Stimulated activated CD8-positive, alpha-beta memory T cell treated with anti-CD3 and anti-CD28 coated beads, Interleukin-12 subunit alpha, Interleukin-12 subunit beta, amount 100 ng/mL, for 24 hours (primary cell): ENCODE measurements at regions not wholly inside any gene's neighbourhood (a gene's known extent, or its start where the extent isn't known, plus 50 kb on each side); places are given as distances from the start of the nearest gene placed in this dataset.

Source experiments
- DNase-seq: peaks from one replicate; pipeline ENCODE4 v3.0.0-alpha.2; 2020; ENCODE audit errors: extremely low read depth

DNA sequence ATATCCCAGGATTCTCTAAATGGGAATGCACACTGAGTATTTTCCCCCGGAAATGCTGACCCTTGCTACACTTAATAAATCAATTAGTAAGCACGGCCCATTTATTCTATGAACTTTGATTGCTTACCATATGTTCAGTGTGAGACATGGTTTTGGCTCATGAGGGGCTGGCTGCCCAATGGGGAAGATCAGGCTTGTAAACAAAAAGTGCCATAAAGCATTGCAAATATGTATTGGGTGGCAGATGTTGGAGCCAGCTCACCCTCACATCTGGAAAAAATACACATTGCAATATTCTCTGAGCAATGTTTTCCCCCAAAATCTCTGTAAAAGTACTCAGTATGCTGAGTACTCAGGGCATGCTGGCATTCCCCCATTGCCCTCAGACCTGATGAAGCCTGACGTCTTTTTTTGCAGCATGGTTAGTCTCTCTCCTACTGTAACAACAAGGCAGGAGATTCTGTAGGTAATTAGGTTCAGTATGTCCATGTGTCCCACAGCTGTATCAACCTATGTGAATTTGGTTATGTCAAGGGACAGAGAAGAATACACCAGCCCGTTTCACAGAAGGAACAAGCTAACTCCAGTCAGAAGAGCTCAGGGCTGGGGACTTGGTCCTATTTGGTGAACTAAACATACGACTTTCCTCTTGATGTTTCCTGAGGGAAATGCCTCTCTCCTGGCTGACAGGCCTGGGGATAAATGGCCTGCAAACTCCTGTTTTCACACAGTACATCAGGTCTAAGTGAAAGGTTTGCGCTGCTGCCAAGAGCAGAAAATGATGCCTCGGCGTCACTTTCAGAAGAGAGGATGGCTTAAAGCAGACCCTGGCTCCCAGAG lies 202.4 kb downstream of the INSIG2 start:
- no peak for DNase-seq

DNA sequence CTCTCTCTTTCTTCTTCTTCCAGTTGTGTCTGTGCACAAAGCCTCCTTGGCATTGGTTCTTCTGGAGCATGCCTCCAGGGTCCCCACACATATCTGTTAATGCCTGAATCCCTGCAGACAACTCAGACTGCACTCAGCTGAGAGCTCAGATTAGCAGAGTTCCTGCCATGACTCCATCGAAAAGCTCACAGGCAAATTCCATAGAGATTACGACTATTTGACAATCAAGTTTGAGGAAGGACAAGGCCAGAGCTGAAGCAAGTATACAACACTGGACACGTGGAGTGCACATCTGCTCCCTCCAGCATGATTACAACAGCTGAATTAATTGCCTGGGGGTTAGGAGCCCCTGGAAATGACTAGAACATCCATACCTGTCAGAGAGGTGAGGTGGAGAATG lies 190.7 kb downstream of the INSIG2 start:
- no peak for DNase-seq

DNA sequence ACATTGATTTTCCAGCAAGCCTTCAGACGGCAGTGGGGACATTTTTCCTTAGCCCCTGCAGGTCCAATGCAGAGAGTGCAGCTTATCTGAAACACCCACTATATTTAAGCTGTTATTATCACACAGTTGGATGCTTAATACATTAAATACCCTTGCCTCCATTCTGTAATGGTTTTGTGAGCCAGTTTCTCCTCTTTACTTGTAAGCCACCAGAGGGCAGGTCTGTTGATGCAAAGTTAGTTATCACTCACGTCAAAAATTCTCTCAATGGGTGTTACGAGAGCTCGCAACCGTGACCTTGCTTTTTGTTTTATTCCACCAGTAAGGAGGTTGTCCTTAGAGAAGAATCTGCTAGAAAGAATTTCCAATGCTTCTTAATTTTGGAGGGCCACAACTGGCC lies 189.8 kb downstream of the INSIG2 start:
- no peak for DNase-seq

DNA sequence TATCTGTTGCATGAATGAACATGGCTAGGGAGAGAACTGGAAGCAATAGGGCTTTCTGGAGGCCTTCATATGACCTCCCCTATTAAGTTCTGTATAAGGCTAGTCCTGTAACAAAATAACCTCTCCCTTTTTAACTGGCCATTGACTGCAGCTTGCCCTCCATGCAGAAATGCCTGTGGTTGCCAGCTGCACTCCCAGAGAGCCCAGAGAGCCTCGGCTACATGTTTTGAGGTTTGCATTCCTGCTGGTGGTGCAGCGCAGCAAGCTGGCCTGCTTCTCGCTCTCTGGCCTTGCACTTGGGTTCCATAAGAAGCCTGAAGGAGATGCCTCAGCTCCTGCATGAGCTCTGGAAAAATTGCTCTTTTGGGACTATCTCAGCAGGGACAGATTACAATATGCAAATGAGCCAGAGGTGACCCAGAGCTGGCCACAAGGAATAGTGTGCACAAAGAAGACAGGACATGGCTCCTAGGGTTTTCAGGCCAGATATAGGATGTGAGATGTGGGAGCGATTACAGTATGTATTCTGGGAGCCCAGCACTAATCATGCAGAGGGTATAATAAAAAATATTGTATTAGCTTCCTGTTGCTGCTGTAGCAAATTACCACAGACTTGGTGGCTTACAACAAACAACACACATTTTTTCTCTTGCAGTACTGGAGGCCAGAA lies 186.7 kb downstream of the INSIG2 start:
- no peak for DNase-seq

DNA sequence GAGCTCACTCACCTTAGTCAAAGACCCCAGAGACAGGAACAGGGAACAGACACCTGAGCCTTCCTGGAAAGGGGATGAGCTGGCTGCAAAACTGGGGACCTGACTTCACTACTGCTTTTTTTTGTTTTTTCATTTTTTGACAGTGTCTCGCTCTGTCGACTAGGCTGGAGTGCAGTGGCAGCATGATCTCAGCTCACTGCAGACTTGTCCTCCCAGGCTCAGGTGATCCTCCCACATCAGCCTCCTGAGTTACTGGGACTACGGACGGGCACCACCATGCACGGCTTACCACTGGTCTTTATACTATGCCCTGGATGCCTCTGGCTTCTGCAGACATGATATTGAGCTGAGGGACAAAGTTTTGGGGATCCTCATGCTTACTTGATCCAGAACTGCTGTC lies 184.1 kb downstream of the INSIG2 start:
- DNase-seq = no peak

DNA sequence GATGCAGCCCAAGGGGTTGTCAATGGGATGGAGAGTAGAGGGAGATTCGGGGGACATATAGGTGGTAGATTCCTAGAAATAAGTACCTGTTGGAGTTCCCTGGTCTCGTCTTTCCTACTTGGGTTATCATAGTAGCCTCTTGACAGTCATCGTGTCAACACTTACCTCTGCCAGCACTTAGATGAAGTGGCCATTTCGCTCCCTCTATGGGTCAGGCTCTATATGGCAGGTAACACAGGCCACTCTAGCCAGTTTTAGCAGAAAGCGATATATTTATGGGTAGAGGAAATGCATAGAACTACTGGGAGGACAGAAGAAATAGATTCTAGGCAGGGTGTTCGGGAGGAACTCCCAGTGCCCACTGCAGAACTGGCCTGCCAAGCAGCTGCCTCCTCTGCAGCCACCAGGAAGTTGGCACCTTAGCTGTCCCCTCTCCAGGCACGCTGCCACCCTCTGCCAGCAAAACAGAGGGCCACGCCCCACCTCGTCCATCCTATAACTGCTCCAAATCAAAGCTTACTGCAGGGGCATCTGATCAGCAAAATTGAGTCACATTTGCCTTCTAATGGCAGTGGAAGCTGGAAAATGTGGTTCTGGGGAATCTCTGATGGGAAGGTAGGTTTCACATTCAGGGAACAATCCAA lies 181.3 kb downstream of the INSIG2 start:
- DNase-seq = no peak

DNA sequence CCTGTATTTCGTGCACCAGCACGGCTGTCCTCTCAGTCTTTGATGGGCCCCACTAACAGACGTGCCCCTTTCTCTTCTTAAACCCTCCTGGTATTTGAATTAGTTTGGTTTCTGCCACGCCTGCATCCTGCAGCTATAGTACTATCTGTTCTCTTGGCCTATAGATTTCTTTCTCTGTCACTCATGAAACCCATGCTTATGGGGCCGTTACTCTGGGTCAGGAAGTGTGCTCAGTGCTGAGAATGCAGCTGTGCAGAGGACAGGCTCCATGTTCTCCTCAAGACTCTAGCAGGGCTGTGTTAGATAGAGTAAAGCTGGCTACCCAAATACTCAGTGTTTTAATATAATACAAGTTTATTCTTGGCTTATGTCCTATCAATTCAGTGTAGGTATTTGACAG lies 180.0 kb downstream of the INSIG2 start:
- DNase-seq = no peak

DNA sequence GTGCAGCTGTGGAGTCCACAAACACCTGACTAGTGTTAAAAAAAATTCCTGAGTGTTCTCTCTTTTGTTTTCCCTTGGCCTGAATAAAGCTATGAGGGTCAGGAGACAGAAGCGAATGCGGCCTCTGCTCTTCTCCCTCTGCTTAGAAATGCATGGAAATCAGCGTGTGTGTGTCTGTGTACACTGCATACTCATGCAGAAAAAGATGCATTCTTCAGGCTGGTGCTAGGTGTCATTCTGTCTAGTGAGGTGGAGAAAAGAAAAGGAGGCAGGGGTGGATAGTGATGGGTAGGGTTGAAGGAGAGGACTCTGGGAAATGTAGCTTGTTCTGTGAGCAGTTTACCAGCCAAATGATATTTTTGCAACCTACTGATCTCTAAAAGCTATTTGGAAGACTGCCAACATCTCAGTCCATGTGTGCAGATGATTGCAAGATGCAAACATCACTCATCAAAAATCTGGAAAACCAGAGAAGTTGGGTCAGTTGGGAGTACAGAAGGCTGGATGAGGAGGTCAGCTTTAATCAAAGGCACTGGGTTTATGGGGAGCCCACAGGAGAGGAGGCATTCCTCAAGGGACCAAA lies 177.7 kb downstream of the INSIG2 start:
- DNase-seq = no peak

DNA sequence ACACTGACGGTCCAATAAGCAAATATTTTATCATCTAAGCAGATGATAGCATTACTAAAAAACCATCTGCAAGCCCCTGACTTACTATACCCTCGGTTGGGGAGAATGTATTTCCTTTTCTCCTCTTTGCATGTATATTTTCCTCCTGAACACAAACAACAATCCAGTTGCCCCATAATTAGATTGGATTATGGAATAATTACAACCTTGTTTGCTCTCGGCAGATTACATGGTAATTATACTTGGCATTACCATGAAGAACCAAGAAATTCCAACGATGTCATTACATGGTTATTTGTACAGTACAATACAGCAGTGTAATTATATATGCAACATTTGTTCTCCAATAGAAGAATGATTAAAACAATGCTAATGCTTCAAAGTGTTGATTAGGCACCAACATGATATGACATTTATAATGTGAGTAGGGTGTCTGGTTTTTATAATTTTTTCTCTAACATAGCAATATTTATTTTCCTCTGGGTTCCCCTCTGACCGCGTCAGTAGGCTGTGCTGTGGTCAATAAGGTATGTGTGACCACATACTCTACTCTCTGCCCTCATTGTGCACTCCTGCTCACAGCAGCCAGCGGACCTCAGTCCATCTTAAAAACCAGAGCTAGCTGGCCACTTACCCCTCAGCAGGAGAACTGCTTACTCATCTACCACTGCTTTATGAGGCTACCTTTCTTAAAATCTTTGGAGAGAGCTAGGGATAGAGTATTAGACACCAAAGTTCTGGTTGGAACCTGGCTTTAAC lies 176.1 kb downstream of the INSIG2 start:
- no peak for DNase-seq

DNA sequence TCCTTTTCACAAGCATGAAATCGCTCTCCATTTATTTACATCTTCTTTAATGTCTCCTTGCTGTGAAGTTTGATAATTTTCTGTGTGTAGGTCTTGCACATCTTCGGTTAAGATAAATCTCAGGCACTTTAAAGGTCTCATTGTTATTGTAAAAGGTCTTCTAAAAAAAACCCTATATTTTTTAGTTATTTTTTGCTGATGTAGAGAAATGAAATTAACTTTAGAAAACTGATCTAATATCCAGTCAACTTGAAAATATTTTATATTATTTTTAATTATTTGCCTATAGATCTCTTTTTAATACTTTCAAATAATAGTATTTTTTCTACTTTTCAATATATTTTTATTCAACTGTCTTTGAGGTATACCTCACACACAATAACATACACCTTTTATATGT lies 169.4 kb downstream of the INSIG2 start:
- DNase-seq = no peak

DNA sequence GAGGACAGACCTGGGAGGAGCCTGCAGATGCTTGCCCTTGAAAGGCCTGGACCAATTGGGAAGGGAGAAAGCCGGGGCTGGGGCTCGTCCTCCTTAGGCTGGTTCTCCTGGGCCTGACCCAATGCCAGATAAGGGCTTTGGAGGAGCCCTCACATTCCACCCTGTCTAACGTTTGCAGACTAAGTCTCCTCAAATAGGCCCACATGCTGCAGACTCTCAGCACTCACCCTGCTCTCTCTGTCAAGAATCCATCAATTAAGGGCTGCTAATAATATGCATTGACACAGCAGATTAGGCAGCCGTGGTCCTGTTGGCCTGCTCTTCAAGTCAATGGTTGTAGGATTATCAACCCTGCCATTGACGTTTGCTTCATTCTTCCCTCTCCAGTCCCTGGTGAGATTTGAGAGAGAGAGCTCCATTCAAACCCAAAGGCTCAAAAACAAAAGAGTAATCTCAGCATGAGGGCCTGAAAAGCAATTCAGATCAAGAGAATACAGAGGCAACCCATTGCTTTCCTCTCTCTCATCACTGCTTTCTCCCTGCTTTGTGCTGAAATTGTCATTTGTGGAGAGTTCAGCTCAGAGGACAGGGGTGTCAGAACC lies 167.6 kb downstream of the INSIG2 start:
- DNase-seq = no peak

DNA sequence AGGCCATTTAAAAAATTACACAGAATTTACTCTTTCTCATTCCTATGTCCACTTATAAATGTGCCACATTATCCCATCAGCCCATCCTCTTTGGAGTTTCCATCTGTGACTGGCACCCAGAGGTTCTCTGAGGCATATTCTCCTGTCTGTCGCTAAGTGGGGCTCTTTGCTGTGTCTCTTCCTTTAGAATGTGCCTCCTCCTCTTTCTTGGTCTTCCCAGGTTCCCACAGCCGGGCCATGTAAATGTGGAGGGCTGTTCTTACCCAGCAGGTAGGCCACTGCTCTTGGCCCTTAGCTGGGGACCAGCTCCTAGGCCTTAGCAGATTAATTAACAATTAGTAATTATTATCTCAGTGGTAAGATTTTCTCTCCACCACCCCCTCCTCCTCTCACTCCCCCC lies 167.0 kb downstream of the INSIG2 start:
- no peak for DNase-seq

DNA sequence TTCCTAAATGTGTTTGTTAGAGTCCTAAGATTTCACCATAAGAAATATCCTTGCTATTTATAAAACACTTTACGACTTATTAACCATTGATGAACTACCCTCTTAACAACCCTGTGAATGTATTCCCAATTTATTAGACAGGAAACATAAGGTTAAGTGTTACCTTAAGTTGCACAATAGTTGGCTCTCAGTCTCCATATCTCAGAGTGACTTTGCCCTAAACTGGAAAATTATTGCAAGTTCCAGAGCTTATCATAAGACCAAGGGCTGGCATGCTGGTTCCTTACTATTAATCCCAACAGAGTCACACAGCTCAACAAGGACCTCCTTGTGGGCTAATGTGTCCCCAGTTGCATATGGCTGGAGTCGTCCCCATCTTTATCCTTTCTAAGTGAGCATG lies 165.8 kb downstream of the INSIG2 start:
- no peak for DNase-seq

DNA sequence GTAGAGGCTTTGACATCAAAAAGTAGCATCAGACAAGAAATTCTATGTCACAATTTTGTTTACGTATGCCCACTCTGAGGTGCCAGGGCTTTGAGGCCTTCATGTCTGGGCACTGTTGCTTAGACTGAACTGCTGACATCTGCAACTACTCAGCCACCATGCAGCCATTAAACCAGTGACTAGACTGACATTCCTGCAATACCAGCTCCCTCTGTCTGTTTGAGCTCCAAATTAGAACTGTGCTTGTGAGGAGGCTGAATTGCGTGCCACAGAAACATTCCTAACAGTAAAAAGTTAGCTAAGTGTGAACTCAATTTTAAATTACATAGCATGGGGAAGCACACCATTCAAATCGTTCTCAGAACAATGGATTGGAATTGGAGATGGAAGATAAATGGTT lies 163.2 kb downstream of the INSIG2 start:
- DNase-seq = no peak

DNA sequence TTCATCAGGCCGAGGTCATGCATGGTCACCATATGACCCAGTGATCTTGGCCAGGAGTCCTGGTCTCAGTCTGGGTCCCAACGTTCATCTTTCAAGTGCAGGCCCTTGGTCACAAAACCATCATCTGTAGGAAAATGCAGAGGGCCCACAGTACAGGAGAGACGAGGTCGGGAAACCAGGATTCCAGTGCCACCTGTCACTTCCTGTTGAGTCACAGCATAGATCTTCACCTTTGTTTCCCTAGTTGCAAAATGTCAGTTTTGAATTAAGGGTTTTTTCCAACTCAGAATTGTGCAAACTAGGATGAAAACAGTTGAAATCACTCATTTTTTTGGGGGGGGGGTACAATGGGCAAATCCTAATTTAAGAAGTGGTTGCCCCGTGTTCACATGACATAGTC lies 162.2 kb downstream of the INSIG2 start:
- no peak for DNase-seq

DNA sequence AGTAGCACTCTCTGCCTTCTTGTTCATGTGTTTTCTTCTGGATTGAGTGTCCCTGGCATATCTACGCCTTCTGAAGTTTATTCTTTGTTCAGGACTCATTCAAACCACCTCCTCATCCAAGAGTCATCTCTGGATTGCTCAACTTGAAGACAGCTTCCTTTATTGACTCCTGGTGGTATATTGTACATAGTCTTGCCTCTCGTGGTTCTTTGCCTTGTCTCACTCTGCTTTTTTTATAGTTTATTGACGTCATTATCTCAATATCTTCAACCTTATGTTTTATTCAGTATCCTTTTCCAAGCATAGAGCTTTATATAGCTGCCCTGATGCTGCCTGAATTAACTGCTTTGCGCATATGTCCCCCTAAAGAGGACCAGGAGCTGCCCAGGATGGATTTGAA lies 161.7 kb downstream of the INSIG2 start:
- no peak for DNase-seq

DNA sequence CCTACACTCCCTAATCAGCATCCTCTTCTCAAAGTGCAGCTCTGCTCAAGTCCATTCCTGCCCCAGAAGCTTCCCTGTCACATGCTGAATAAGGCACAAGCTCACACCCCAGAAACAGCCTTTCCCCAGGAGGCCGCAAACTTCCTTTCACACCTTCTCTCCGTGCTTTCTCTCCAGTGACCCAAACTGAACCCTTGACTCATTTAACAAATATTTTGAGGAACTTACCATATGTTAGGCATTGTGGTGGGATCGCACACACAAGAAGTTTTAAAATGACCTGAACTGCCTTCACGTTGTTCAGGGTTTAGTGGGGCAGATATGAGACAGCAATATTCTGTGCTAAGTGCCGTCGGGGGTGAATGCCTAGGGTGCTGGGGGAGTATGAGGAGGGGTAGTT lies 161.3 kb downstream of the INSIG2 start:
- no peak for DNase-seq

DNA sequence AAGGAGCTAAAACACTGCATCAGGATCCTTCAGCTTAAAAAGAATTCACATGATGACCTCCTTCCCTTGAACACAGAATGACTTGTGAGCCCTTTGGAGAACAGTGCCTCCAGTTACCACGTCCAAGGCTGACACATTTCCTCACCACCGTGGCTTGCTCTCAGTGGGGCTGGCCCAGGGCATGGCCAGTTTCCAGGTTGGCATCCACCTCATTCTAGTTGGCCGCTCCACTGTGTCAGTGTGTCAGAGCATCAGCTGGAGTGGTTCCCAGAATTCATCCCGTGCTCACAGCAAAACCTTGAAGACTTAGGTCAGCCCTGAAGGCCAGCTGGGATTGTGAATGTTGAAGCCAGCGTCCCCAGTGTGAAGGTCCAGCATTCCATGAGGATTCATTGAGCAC lies 158.5 kb downstream of the INSIG2 start:
- DNase-seq = no peak

DNA sequence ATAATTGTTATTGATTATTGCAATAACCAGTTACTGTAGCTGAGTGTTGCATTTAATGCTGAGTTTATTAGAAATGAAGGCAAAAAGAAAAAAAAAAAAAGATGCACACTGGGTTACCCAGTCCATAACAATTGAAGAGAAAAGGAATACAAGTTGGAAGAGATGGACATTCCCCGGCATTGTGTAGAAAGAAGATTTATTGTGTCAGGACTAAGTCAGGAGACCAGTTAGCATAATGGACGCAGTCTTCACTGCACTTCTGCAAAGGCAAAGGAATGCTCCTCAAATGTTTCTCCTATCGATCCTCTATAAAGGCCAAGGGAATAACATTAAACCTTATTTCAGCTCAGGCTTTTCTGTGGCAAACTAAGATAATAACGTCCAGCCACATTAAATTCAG lies 157.8 kb downstream of the INSIG2 start:
- DNase-seq = no peak

DNA sequence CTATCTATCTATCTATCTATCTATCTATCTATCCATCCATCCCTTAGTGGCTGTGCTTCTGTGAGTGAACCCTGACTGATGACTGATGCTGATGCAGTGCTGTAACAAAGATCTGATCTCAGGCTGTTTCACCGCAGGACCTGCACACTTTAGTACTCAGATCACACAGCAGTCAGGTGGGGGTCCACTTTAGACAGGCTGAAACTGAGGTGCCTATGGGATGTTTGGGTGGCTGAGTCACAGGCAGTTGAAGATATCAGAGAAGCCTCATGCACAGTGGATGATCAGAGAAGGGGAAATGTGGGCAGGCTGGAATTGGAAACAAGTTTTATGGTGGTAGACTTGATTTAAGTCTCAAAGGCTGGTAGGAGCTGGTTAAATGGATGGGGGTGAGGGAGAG lies 156.4 kb downstream of the INSIG2 start:
- DNase-seq = no peak

DNA sequence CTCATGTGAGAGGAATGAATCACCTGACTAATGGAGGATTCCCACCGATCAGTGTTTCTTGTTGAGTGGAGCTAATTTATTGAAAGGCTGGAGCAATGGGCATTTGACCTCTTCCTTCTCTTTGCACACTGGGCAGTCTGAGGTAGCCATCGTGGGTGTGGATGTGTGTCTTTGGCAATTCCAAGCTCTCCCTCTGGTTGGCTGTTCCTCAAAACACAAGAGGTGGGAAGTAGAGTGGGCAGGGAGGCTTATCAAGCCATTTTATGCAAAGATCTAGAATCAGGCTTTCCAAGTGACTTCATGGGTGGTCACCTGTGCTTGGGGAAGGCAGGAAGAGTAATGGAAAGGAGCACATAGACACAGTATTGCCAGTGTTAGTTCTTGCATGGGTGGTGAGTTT lies 154.8 kb downstream of the INSIG2 start:
- no peak for DNase-seq

DNA sequence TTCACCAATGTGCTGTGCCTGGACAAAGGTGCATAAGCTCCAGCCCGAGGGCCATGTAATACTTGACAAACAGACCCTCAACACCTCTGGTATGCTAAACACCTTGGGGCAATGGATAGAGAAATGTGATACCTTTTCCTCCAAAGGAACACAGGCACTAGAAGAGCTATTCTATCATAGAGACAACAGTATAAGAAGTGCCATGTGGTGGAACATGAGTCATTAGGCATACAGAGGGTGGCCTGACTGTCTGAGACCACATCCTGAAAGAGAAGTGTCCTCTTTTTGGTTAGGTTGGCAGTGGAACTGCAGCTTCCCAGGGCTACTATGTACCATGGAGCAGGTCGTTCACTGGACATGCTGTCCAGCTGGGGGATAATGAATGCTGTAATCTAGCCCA lies 153.9 kb downstream of the INSIG2 start:
- no peak for DNase-seq
